IPS-18a (cell line): ENCODE measurements at regions not wholly inside any gene's neighbourhood (a gene's known extent, or its start where the extent isn't known, plus 50 kb on each side); places are given as distances from the start of the nearest gene placed in this dataset.

Source experiments
- H3K27ac ChIP-seq: one replicate; pipeline ENCODE4 v1.5.1; 2013; ENCODE audit warnings: low read length
- H3K27me3 ChIP-seq: one replicate; pipeline ENCODE4 v1.6.1; 2013; ENCODE audit warnings: mild to moderate bottlenecking, low read length; ENCODE audit not compliant: control insufficient read depth, insufficient read depth
- H3K36me3 ChIP-seq: one replicate; pipeline ENCODE4 v1.6.1; 2013; ENCODE audit warnings: low read depth, low read length; ENCODE audit not compliant: control insufficient read depth
- H3K4me1 ChIP-seq: one replicate; pipeline ENCODE4 v1.6.1; 2013; ENCODE audit warnings: low read depth, low read length; ENCODE audit not compliant: control insufficient read depth
- H3K4me3 ChIP-seq: one replicate; pipeline ENCODE4 v1.5.1; 2013; ENCODE audit warnings: low read length
- H3K9ac ChIP-seq: one replicate; pipeline ENCODE4 v1.6.1; 2013; ENCODE audit warnings: mild to moderate bottlenecking, low read length, moderate library complexity
- H3K9me3 ChIP-seq: one replicate; pipeline ENCODE4 v1.6.1; 2013; ENCODE audit warnings: low read depth, low read length; ENCODE audit not compliant: control insufficient read depth

DNA sequence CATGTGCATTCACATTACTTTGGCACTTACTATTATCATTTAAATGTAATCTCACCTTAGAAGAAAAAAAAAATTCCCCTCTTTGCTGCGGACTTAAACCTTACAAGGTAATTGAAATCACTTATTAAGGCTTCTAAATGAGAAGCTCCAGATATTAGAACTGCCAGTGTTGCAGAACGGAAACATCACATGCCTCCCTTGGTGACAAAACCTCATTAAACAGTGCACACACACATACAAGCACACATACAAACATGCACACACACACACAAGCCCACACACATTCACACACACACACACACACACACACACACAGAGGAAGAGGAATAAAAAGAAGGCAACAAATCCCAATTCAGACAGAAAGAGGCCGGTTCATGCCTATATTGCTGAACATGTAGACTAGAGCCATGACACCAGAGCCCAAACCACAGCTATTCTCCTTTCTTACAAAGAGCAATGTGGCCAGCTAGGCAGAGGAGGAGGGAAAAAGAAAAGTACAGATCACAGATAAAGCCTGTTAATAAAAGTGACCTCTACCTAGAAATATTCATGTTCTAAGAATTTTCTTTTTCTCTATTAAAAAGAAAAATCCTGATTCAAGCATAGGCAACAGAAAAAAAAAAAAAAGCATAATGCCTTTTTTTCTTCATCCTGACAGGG lies 405.2 kb upstream of the FLRT2 start:
- H3K9ac ChIP-seq, result no peak overlapping the region
- no peaks in the 10 kb centered on the region for H3K27me3 ChIP-seq
- no peaks in the 10 kb centered on the region for H3K4me1 ChIP-seq
- no peaks in the 10 kb centered on the region for H3K9me3 ChIP-seq
- H3K36me3 ChIP-seq, result no peaks in the 10 kb centered on the region
- no peak overlapping the region for H3K27ac ChIP-seq
- H3K4me3 ChIP-seq, result no peak overlapping the region

DNA sequence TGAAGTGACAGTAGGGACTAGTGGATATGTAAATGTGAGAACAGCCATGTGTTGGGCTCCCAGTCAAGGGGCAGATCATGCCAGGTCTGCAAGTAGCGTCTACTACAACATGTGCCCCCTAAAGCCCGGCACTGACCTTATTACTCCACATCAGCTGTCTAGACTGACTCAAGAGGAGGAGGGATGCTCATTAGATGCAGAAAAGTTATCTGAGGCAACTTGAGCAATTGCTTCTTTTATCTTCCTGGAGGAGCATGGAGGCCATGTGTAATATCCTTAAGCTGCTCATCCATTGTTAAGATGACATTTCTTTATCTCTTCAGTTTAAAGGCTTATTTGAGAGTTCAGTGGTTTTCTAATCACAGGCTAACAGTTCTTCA lies 404.7 kb upstream of the FLRT2 start:
- Histone ChIP-seq H3K27ac (no peak overlapping the region), H3K4me3 (no peak overlapping the region), H3K9ac (no peak overlapping the region), H3K4me1 (no peaks in the 10 kb centered on the region), H3K9me3 (no peaks in the 10 kb centered on the region), H3K36me3 (no peaks in the 10 kb centered on the region), H3K27me3 (no peaks in the 10 kb centered on the region)

DNA sequence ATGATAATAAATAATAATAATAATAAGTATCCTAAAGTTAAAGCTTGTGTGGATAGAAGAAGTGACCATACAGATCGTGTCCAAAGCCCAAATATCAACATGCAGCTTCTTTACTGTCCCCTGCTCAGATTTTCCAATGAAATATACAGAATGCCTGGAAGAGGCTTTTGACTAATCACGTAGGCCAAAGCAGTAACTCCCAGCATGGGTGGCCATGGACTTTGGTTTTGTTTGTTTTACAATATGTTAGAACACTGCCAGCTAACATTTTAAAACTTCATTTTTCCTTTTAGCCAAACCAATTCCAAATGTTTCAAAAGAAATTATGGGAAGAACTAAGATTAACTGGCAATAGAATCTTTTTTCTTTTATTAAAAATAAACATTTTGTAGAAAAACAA lies 400.0 kb upstream of the FLRT2 start:
- no peak overlapping the region for H3K9ac ChIP-seq
- H3K36me3 ChIP-seq, result no peaks in the 10 kb centered on the region
- H3K9me3 ChIP-seq, result no peaks in the 10 kb centered on the region
- peaks cover 3% of the 10 kb centered on the region for H3K4me1 ChIP-seq
- H3K27ac ChIP-seq, result no peak overlapping the region
- H3K4me3 ChIP-seq, result no peak overlapping the region
- H3K27me3 ChIP-seq, result no peaks in the 10 kb centered on the region

DNA sequence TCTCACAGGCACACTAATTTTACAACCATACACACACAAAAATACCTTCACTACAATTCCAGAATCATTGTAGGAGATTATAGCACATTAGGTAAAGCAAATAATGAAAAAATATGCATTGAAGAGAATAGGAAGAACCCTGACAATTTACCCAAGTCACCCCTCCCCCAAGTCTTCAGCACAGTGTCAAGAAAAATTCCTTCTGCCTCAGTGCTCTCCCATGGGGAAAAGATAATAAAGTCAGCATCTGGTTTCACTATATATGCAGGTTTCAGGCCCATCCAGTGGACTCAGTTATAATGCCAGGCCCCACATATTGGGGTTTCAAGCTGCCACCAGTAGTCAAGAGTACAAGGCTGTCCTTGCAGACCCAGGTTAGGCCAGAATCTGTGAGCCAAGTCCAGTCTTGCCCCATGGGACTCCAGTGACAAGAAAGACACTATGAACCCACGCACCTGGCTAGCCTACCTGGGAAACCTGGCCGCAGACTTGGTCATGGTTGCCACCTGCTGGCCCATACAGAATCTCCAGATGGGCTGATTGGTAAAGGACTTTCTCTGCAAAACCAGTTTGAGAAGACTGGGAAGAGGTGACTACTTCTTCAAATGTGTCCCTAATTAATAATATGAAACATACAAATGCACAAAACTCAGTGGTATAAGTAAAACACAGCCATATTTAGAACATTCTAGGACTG lies 398.6 kb upstream of the FLRT2 start:
- Histone ChIP-seq H3K27ac (no peak overlapping the region), H3K27me3 (no peaks in the 10 kb centered on the region), H3K36me3 (no peaks in the 10 kb centered on the region), H3K9ac (no peak overlapping the region), H3K4me3 (no peak overlapping the region), H3K4me1 (peaks cover 3% of the 10 kb centered on the region), H3K9me3 (no peaks in the 10 kb centered on the region)

DNA sequence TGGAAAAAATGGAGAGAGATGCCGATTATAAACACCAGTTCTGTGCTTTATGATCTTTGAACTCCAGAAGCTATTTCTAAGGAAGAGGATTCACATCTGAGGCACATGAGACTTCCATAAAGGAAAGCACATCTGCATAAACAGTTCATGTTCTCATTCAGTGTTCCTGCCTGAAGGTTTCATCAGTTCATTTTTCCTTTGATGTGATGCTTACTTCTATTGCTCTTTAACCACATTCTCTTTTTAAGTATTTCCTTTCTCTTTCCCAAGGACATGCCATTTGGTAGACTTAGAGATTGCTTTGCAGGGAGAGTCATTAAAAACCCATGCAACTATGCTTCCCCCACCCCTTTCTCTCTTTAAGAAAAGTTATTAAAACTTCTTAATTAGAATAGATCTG lies 387.0 kb upstream of the FLRT2 start:
- H3K27ac ChIP-seq, result no peak overlapping the region
- H3K9ac ChIP-seq, result no peak overlapping the region
- H3K4me1 ChIP-seq, result no peaks in the 10 kb centered on the region
- no peaks in the 10 kb centered on the region for H3K36me3 ChIP-seq
- H3K4me3 ChIP-seq, result no peak overlapping the region
- H3K27me3 ChIP-seq, result no peaks in the 10 kb centered on the region
- H3K9me3 ChIP-seq, result no peaks in the 10 kb centered on the region

DNA sequence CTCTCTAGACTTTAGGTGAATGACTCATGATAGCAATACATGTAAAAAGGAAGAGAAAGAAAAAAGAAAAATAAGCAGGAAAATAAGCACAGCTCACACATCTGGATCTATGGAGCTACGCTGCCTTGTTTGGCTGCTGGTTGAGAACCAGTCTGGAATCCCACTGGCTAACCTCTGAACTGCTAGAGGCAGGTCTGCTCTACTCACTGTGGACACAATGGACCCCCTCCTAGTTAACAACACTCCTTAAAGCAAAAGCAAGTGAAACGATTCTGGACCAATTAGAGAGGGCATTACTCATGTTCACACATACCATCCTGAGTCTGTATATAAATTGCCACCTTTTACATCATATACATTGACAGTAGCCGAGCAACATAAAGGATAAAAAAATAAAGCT lies 383.2 kb upstream of the FLRT2 start:
- Histone ChIP-seq H3K27ac (no peak overlapping the region), H3K27me3 (no peaks in the 10 kb centered on the region), H3K9ac (no peak overlapping the region), H3K4me1 (no peaks in the 10 kb centered on the region), H3K4me3 (no peak overlapping the region), H3K9me3 (no peaks in the 10 kb centered on the region), H3K36me3 (no peaks in the 10 kb centered on the region)

DNA sequence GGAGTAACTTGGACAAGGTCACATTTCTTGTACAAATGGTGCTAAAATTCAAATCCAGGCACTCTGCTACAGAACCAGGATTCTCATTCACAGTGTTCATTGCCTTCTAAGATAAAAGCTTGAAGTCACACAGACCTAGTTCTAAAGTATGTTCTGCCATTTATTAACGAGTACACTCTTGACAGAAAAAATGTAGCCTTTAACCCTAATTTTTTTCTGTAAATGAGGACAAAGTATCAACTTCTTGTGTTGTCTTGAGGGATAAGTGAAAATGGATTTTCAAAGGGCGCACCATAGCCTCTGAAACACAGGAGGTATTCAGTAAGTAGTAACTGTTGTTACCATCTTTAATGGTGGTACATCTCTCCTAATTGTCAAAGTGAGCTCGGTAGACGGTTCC lies 379.8 kb upstream of the FLRT2 start:
- no peak overlapping the region for H3K9ac ChIP-seq
- no peaks in the 10 kb centered on the region for H3K27me3 ChIP-seq
- no peak overlapping the region for H3K27ac ChIP-seq
- no peaks in the 10 kb centered on the region for H3K36me3 ChIP-seq
- H3K9me3 ChIP-seq, result no peaks in the 10 kb centered on the region
- H3K4me1 ChIP-seq, result no peaks in the 10 kb centered on the region
- no peak overlapping the region for H3K4me3 ChIP-seq

DNA sequence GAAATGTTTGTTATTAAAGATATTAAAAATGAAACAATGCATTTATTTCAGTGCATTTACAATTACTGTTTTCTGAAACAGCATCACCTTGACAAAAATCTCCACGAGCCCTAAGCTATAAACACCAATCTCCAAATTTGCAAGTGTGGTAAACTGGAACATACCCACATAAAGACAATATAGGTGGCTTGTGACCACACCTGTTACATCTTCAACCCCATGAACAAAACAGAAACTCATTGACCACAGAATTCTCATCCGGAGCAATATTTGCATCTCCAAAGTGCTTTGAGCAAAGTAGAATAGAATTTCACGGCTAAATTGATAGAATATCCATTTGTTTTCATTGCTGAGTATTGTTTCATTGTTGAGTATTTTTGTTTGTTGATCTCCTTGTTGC lies 375.2 kb upstream of the FLRT2 start:
- no peaks in the 10 kb centered on the region for H3K4me1 ChIP-seq
- H3K9ac ChIP-seq, result no peak overlapping the region
- H3K27ac ChIP-seq, result no peak overlapping the region
- no peak overlapping the region for H3K4me3 ChIP-seq
- no peaks in the 10 kb centered on the region for H3K27me3 ChIP-seq
- H3K36me3 ChIP-seq, result no peaks in the 10 kb centered on the region
- H3K9me3 ChIP-seq, result no peaks in the 10 kb centered on the region

DNA sequence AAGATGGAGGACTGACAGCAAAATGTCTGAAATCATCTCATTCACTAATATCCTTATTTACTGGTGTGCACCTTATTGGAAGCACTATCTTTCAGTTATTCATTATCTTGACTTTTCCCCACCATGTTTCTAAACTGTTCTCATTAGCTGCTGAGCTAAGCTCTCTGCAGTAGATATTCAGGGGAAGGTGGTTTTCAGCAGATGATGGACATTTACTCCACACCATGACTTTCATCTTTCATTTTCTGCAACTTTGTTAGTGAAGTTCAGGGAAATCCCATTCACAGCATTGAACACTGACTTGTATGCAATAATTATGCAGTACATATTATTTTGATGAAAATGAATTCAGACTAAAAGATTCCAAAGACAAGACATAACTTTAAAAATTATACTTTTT lies 373.6 kb upstream of the FLRT2 start:
- Histone ChIP-seq H3K4me3 (no peak overlapping the region), H3K36me3 (no peaks in the 10 kb centered on the region), H3K27ac (no peak overlapping the region), H3K27me3 (no peaks in the 10 kb centered on the region), H3K9me3 (no peaks in the 10 kb centered on the region), H3K9ac (no peak overlapping the region), H3K4me1 (no peaks in the 10 kb centered on the region)

DNA sequence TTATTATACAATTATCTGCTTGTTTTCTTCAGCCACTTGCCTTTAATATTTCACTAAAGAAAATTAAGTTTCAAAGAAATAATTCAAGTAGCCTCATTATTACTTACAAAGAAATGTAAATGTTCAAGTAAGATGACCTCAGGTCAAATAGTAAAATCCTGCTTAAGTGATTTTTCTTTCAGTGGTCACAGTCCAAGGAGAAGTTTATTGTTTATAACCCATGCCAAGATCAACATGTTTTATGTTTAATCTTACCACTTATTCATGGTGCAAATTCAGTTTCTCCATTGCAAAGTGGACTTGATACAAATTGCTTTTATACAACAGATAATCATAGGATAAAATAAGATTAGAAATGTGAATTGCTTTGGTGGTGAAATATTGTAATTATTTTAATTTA lies 370.2 kb upstream of the FLRT2 start:
- Histone ChIP-seq H3K4me1 (no peaks in the 10 kb centered on the region), H3K27me3 (no peaks in the 10 kb centered on the region), H3K36me3 (no peaks in the 10 kb centered on the region), H3K9me3 (no peaks in the 10 kb centered on the region), H3K9ac (no peak overlapping the region), H3K4me3 (no peak overlapping the region), H3K27ac (no peak overlapping the region)

DNA sequence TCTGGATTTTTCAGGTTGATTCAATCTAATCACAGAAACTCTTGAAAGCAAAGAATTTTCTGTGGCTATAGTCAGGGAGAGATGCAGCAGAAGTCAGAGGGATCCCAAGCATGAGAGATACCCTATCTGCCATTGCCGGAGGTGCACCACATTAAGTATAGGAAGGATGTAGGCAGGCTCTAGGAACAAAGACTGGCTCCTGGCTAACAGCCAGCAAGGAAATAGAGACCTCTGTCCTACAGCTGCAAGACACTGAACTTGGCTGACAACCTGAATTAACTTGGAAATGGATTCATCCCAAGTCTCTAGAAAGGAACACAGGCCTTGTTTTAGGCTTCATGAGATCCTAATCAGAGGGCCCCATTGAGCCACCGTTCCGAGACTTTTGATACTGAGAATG lies 364.9 kb upstream of the FLRT2 start:
- Histone ChIP-seq H3K36me3 (no peaks in the 10 kb centered on the region), H3K4me1 (no peaks in the 10 kb centered on the region), H3K9ac (no peak overlapping the region), H3K27me3 (no peaks in the 10 kb centered on the region), H3K4me3 (no peak overlapping the region), H3K27ac (no peak overlapping the region), H3K9me3 (no peaks in the 10 kb centered on the region)

DNA sequence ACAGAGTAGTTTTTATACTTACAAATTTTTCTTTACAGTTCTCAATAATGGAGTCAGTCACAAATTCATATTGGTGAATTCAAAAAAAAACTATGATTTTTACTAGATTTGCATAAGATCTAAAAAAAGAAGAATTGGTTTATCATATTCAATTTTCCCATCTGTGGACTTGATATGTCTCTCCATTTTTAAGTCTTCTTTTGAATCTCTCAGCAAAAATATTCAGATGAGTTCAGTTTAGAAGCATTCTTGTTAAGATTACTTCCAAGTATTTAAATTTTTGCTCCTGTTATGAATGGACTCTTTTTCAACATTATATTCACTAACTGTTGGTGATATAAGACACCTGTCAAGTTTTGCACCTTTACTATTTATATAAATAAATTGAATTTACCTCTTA lies 360.6 kb upstream of the FLRT2 start:
- H3K4me1 ChIP-seq, result peaks cover 6% of the 10 kb centered on the region
- H3K36me3 ChIP-seq, result no peaks in the 10 kb centered on the region
- H3K9ac ChIP-seq, result no peak overlapping the region
- H3K27me3 ChIP-seq, result no peaks in the 10 kb centered on the region
- no peaks in the 10 kb centered on the region for H3K9me3 ChIP-seq
- no peak overlapping the region for H3K27ac ChIP-seq
- H3K4me3 ChIP-seq, result no peak overlapping the region
